ENCODE measurements at regions not wholly inside any gene's neighbourhood (a gene's known extent, or its start where the extent isn't known, plus 50 kb on each side); places are given as distances from the start of the nearest gene placed in this dataset.

- TF ChIP-seq, protein P1, sequence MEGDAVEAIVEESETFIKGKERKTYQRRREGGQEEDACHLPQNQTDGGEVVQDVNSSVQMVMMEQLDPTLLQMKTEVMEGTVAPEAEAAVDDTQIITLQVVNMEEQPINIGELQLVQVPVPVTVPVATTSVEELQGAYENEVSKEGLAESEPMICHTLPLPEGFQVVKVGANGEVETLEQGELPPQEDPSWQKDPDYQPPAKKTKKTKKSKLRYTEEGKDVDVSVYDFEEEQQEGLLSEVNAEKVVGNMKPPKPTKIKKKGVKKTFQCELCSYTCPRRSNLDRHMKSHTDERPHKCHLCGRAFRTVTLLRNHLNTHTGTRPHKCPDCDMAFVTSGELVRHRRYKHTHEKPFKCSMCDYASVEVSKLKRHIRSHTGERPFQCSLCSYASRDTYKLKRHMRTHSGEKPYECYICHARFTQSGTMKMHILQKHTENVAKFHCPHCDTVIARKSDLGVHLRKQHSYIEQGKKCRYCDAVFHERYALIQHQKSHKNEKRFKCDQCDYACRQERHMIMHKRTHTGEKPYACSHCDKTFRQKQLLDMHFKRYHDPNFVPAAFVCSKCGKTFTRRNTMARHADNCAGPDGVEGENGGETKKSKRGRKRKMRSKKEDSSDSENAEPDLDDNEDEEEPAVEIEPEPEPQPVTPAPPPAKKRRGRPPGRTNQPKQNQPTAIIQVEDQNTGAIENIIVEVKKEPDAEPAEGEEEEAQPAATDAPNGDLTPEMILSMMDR (IDR thresholded peaks at IDR 0.05; ENCODE audit: control extremely low read depth, extremely low read depth, low read depth, missing control alignments): no peak
- DNase-seq (ENCODE audit: extremely low spot score): no peak
- ChIA-PET CTCF (interaction anchor here (1.0 kb wide), 1 partner anchor 9 kb away, joined by 3 read pairs; no protein-coding TSS in a partner anchor), POLR2A (no interaction called here)
These were observed 513.3 kb upstream of the NOX3 start for GRCh38 chr6:155968921-155969320.

GRCh38 chr6:155967322-155967721 is 511.7 kb upstream of the NOX3 start:
- TF ChIP-seq, protein P1 (IDR thresholded peaks at IDR 0.05; ENCODE audit: control extremely low read depth, extremely low read depth, low read depth, missing control alignments): no peak
- ChIA-PET CTCF (no interaction called here), POLR2A (no interaction called here)
- DNase-seq (ENCODE audit: extremely low spot score): no peak

DNA sequence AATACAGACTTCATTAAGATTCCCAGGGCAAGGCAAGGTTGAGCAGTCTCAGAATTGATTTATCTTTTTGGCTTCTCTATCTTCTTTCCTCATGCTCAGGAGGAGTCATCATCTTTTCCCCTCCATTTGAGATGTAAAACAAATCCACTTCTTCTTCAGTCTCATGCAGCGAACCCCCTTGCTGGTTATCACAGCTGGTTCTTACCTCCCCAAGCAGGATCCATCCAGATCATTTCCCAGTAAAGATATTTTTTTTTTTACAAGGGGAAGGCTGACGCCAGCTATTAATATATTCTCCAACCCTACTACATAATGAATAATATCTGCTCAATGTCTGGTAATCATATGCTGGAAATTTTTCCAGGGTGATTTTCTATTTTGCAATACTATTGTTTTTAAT is 508.9 kb upstream of the NOX3 start:
- TF ChIP-seq, protein P1 (IDR thresholded peaks at IDR 0.05; ENCODE audit: control extremely low read depth, extremely low read depth, low read depth, missing control alignments): no peak
- CTCF ChIA-PET: interaction anchor here (1.1 kb wide), 1 partner anchor 16 kb away, joined by 3 read pairs; no protein-coding TSS in a partner anchor
- no peak for DNase-seq (ENCODE audit: extremely low spot score)
- POLR2A ChIA-PET: no interaction called here

DNA sequence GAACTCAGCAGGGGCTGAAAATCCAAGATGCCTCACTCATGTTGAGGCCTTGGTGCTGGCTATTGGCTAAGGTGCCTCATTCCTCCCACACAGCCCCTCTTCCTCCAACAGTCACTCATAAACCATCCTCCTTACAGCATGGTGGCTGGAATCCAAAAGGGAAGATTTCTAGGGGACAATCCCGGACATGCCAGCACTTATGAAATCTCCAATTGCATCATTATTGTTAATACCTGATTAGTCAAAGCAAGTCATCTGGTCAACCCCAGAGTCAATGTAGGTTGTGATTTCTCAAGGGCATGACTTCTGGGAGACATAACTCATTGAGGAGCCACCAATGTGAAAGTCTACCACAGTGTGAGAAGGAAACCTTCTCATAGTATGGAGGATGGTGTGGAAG is 506.6 kb upstream of the NOX3 start:
- no peak for DNase-seq (ENCODE audit: extremely low spot score)
- TF ChIP-seq, protein P1 (IDR thresholded peaks at IDR 0.05; ENCODE audit: control extremely low read depth, extremely low read depth, low read depth, missing control alignments): no peak
- ChIA-PET CTCF (no interaction called here), POLR2A (no interaction called here)

DNA sequence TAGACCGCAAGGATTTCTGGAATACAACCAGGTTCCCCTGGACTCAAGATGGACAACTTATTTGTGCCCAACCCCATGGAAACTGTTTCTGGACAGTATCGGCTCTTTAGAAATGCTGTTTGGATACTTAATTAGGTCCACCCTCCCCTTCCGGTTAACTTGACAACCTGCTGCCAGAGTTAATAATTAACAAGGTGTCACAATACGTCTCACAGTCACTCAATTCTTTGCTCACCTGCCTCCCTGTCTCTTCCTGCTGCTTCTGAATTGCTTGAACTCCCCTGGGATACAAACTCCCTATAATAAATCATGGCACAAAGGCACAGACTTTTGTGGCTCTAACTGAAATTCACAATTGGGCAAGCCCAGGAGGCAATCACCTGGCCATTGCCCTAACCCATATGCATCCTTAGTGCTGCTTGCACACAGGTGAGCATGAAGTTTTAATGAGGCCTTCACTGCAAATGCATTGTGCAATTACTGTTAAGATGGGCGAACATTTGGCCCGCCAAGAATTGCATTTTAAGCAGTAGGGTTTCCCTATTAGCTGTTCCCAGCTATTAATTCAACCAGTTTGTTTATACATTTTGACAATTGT is 504.4 kb upstream of the NOX3 start:
- no peak for DNase-seq (ENCODE audit: extremely low spot score)
- TF ChIP-seq, protein P1 (IDR thresholded peaks at IDR 0.05; ENCODE audit: control extremely low read depth, extremely low read depth, low read depth, missing control alignments): no peak
- CTCF ChIA-PET: no interaction called here
- POLR2A ChIA-PET: no interaction called here

DNA sequence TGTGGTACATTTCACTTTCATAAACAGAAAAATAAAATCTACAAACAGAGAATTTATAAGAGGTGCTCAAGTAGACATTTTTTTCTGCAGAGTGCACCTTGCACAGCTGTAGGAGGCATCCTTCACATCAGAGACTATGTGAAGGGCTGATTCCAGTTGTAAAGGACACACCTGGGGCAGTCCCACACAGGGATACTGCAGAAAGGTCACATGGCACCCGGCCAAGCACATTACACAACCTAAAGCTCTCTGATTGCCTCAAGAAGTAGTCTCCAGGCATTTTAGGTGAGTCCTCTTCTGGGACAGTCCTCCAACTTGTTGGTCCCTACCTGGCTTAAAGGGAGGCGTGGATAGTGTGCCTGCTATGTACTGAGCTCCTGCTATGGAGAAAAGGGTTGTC is 502.9 kb upstream of the NOX3 start:
- CTCF ChIA-PET: no interaction called here
- POLR2A ChIA-PET: no interaction called here
- TF ChIP-seq, protein P1 (IDR thresholded peaks at IDR 0.05; ENCODE audit: control extremely low read depth, extremely low read depth, low read depth, missing control alignments): no peak
- no peak for DNase-seq (ENCODE audit: extremely low spot score)

Measured in GM10248 (cell line).